Natural killer cell (primary cell): ENCODE measurements at regions not wholly inside any gene's neighbourhood (a gene's known extent, or its start where the extent isn't known, plus 50 kb on each side); places are given as distances from the start of the nearest gene placed in this dataset.

Experiments
- ATAC-seq, 3 donors: fragments of 150-1000 bp in 2 of 3; fragments of 200-7000 bp in 1 of 3; cut with Tn5 transposase; 1 replicate in 1 of 3; 2 replicates in 2 of 3; pipeline ENCODE4 v1.10.0; 2021; ENCODE audit warnings: mild to moderate bottlenecking in 2 of 3, moderate library complexity in 2 of 3
- DNase-seq, 2 donors: peaks; one replicate each; pipeline versions ENCODE4 v3.0.0 to v3.0.0-alpha.2; 2013 to 2021; ENCODE audit warnings: mixed read lengths in 1 of 2
- H3K27ac ChIP-seq: one replicate; pipeline ENCODE4 v1.5.1; 2013; ENCODE audit warnings: mild to moderate bottlenecking, low read length
- H3K27me3 ChIP-seq: one replicate; pipeline ENCODE4 v1.6.1; 2013; ENCODE audit warnings: low read length; ENCODE audit not compliant: control insufficient read depth, insufficient read depth
- H3K36me3 ChIP-seq: one replicate; pipeline ENCODE4 v1.6.1; 2013; ENCODE audit warnings: low read length; ENCODE audit not compliant: control insufficient read depth, insufficient read depth
- H3K4me1 ChIP-seq: one replicate; pipeline ENCODE4 v1.6.1; 2013; ENCODE audit warnings: low read length; ENCODE audit not compliant: control insufficient read depth, insufficient read depth
- H3K4me3 ChIP-seq: one replicate; pipeline ENCODE4 v1.5.1; 2013; ENCODE audit warnings: low read length
- H3K9me3 ChIP-seq: one replicate; pipeline ENCODE4 v1.6.1; 2013; ENCODE audit warnings: low read length; ENCODE audit not compliant: control insufficient read depth, insufficient read depth
- H3K27ac Mint-ChIP-seq, 2 donors: one replicate each; pipeline ENCODE4 v1.8.0; 2022; ENCODE audit warnings: mild to moderate bottlenecking in 2 of 2, mixed read lengths in 2 of 2, moderate library complexity in 1 of 2
- H3K27me3 Mint-ChIP-seq, 2 donors: one replicate each; pipeline ENCODE4 v1.8.0; 2022; ENCODE audit warnings: low read depth in 2 of 2, mixed read lengths in 2 of 2
- H3K36me3 Mint-ChIP-seq: one replicate; pipeline ENCODE4 v1.8.0; 2022; ENCODE audit warnings: mixed read lengths
- H3K4me1 Mint-ChIP-seq, 2 donors: one replicate each; pipeline ENCODE4 v1.8.0; 2022; ENCODE audit warnings: mixed read lengths in 2 of 2
- H3K4me3 Mint-ChIP-seq: one replicate; pipeline ENCODE4 v1.8.0; 2022; ENCODE audit warnings: mild to moderate bottlenecking, moderate library complexity, mixed read lengths
- H3K9me3 Mint-ChIP-seq, 2 donors: one replicate each; pipeline ENCODE4 v1.8.0; 2022; ENCODE audit warnings: mixed read lengths in 2 of 2
- WGBS: methylation state at CpG from one replicate; pipeline ENCODE4 v1.1.7; 2013; ENCODE audit warnings: missing lambda C conversion rate; ENCODE audit not compliant: insufficient coverage; 5-methylcytosine and 5-hydroxymethylcytosine counted together
- intact Hi-C: fragments of 100-400 bp; cut with micrococcal nuclease; formaldehyde crosslinking; loops from one replicate; pipeline ENCODE4 v1.14.2; 2022
- TF ChIP-seq, protein P1 (sequence below): fragments of 200-600 bp; IDR thresholded peaks from one replicate; pipeline ENCODE4 v1.8.0; 2022; ENCODE audit warnings: antibody characterized with exemption

DNA sequence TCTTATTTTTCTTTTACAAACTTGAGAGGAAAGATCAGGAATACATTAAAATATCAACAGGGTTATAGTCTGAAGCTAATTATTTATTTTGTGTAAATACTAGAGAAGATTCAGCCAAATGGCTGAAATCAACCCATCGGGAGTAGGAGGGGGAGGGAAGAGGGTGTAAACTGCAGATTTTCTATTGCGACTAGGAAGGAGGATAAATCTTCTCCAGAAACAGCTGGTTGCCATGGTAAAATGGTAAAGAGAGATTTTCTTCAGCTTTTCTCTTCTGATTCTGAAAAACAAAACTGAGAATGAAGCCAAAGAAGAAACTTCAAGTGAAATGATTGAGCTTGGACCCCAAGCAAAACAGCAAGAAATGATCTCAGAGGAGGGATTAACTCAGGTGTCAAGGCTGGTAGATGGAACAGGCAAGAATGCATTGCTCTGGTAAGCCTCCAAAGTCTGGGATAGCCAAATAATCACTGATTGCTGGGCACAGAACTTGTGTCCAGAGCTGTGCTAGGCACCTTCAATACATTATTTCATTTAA lies 193.5 kb upstream of the SPTLC3 start:
- Histone ChIP-seq H3K4me1 (no peaks in the 10 kb centered on the region), H3K36me3 (no peaks in the 10 kb centered on the region), H3K27ac (no peak overlapping the region), H3K4me3 (no peak overlapping the region), H3K27me3 (no peaks in the 10 kb centered on the region), H3K9me3 (no peaks in the 10 kb centered on the region)
- TF ChIP-seq, protein P1, sequence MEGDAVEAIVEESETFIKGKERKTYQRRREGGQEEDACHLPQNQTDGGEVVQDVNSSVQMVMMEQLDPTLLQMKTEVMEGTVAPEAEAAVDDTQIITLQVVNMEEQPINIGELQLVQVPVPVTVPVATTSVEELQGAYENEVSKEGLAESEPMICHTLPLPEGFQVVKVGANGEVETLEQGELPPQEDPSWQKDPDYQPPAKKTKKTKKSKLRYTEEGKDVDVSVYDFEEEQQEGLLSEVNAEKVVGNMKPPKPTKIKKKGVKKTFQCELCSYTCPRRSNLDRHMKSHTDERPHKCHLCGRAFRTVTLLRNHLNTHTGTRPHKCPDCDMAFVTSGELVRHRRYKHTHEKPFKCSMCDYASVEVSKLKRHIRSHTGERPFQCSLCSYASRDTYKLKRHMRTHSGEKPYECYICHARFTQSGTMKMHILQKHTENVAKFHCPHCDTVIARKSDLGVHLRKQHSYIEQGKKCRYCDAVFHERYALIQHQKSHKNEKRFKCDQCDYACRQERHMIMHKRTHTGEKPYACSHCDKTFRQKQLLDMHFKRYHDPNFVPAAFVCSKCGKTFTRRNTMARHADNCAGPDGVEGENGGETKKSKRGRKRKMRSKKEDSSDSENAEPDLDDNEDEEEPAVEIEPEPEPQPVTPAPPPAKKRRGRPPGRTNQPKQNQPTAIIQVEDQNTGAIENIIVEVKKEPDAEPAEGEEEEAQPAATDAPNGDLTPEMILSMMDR = no peak
- H3K4me3 Mint-ChIP-seq = no peak overlapping the region
- DNase-seq (no peak), ATAC-seq (no peak)
- peaks cover 4 to 5% of the 10 kb centered on the region in 2 donors for H3K9me3 Mint-ChIP-seq
- H3K27me3 Mint-ChIP-seq = no peaks in the 10 kb centered on the region
- H3K4me1 Mint-ChIP-seq = no peaks in the 10 kb centered on the region
- intact Hi-C loops = no loop called here
- H3K27ac Mint-ChIP-seq = no peak overlapping the region
- no peaks in the 10 kb centered on the region for H3K36me3 Mint-ChIP-seq
- 70% methylated on average over 2 of the region's 2 CpGs for WGBS

DNA sequence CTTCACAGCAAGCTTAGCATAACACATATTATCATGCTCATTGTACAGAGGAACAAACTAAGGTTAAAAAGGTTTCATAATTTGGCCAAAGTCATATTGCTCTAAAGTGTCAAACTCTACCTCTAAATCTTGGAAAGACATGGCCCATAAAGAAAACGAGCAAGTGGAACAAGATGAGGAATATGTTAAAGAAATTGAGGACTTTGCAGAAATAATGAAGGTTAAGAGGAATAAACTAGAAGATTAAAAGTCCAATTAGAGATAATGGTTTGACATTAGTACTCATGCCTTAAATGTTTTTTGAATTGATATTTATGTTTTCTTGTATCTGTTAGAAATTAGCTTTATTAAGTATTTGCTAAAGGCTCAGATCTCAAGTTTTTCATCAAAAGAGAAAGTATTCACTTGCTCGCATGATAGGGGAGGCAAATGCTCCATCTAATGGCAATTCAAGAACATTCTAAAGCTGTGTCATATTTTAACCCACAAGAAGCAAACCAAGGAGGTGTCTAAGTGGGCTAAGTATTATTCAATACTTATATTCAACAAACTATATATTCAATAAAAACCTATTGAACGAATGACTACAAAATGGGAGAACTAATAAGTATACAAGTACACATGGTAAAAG lies 192.9 kb upstream of the SPTLC3 start:
- Mint-ChIP-seq H3K4me1 (no peaks in the 10 kb centered on the region), H3K27ac (no peak overlapping the region), H3K27me3 (no peaks in the 10 kb centered on the region), H3K36me3 (no peaks in the 10 kb centered on the region), H3K4me3 (no peak overlapping the region), H3K9me3 (peaks cover 3 to 4% of the 10 kb centered on the region in 2 donors)
- intact Hi-C loops = no loop called here
- Histone ChIP-seq H3K27me3 (no peaks in the 10 kb centered on the region), H3K27ac (no peak overlapping the region), H3K4me3 (no peak overlapping the region), H3K4me1 (no peaks in the 10 kb centered on the region), H3K9me3 (no peaks in the 10 kb centered on the region), H3K36me3 (no peaks in the 10 kb centered on the region)
- DNase-seq = no peak
- WGBS = 61% methylated on average over 2 of the region's 3 CpGs
- TF ChIP-seq, protein P1 = no peak
- ATAC-seq = no peak

DNA sequence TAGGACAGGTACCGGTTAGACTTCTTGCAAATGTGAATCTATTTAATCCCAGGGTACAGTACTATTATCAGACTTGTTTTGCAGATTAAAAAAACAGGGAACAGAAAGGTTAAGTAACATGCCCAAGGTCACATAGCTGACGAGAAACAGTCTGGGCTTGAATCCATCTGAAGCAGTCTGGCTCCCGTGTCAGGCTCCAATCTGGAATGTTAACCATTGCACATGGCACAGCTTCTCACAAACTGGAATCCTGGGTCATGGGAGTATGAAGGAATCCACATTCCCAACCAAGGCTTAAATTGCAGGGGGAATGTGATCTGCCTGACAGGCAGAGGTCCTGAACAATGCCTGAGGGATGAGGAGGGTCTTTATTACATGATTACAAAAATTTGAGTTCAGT lies 187.5 kb upstream of the SPTLC3 start:
- Mint-ChIP-seq H3K4me1 (no peaks in the 10 kb centered on the region), H3K4me3 (no peak overlapping the region), H3K36me3 (no peaks in the 10 kb centered on the region), H3K9me3 (peaks cover 0 to 7% of the 10 kb centered on the region in 2 donors), H3K27ac (no peak overlapping the region), H3K27me3 (no peaks in the 10 kb centered on the region)
- Histone ChIP-seq H3K4me1 (no peaks in the 10 kb centered on the region), H3K27me3 (no peaks in the 10 kb centered on the region), H3K36me3 (no peaks in the 10 kb centered on the region), H3K27ac (no peak overlapping the region), H3K4me3 (no peak overlapping the region), H3K9me3 (no peaks in the 10 kb centered on the region)
- TF ChIP-seq, protein P1 = no peak
- DNase-seq (no peak), ATAC-seq (no peak)
- intact Hi-C loops = no loop called here
- 81% methylated on average over 3 of the region's 3 CpGs for WGBS

DNA sequence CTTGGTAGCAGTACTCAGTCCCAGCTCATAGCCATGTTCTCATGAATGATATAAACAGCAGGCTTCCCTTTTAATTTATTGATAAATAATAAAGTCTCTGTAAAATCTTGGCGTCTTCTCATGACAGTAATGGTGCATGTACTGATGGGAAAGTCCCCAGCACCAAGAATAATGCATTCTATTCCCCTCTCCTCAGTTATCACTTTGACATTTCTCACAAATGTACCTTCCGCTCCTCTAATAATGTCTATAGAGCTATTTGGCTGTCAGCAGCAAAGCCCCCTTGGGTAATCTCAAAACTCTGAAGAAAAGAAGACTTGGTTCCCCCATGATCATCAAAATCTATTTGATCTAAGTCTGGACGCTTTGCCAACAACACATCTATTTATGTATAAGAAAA lies 185.0 kb upstream of the SPTLC3 start:
- Histone ChIP-seq H3K9me3 (no peaks in the 10 kb centered on the region), H3K27me3 (no peaks in the 10 kb centered on the region), H3K4me3 (no peak overlapping the region), H3K36me3 (no peaks in the 10 kb centered on the region), H3K4me1 (no peaks in the 10 kb centered on the region), H3K27ac (no peak overlapping the region)
- H3K27me3 Mint-ChIP-seq = no peaks in the 10 kb centered on the region
- ATAC-seq (no peak), DNase-seq (no peak)
- no peaks in the 10 kb centered on the region for H3K4me1 Mint-ChIP-seq
- TF ChIP-seq, protein P1 = no peak
- WGBS = 100% methylated on average over 1 of the region's 3 CpGs
- intact Hi-C loops = no loop called here
- no peak overlapping the region for H3K27ac Mint-ChIP-seq
- peaks cover 0 to 7% of the 10 kb centered on the region in 2 donors for H3K9me3 Mint-ChIP-seq
- no peak overlapping the region for H3K4me3 Mint-ChIP-seq
- H3K36me3 Mint-ChIP-seq = no peaks in the 10 kb centered on the region
